CD4-positive, alpha-beta T cell treated with Interleukin-12 subunit alpha and Interleukin-12 subunit beta, for 1 hour (primary cell): ENCODE measurements at regions not wholly inside any gene's neighbourhood (a gene's known extent, or its start where the extent isn't known, plus 50 kb on each side); places are given as distances from the start of the nearest gene placed in this dataset.

Experiments
- DNase-seq: peaks from one replicate; pipeline ENCODE4 v3.0.0-alpha.2; 2020

GRCh38 chr3:124415446-124415960 lies 314.7 kb upstream of the UMPS start:
- no peak for DNase-seq

GRCh38 chr3:124419303-124419702 lies 310.9 kb upstream of the UMPS start:
- DNase-seq, result no peak

GRCh38 chr3:124420392-124420791 lies 309.9 kb upstream of the UMPS start:
- DNase-seq, result no peak

GRCh38 chr3:124422805-124423204 lies 307.4 kb upstream of the UMPS start:
- no peak for DNase-seq

- no peak for DNase-seq
These were observed 305.9 kb upstream of the UMPS start for GRCh38 chr3:124424396-124424795.

GRCh38 chr3:124425972-124426371 lies 304.3 kb upstream of the UMPS start:
- no peak for DNase-seq

- no peak for DNase-seq
These were observed 301.7 kb upstream of the UMPS start for GRCh38 chr3:124428372-124429128.

- DNase-seq, result no peak
These were observed 301.0 kb upstream of the UMPS start for GRCh38 chr3:124429129-124429815.

- no peak for DNase-seq
These were observed 298.8 kb upstream of the UMPS start for GRCh38 chr3:124431331-124431994.

GRCh38 chr3:124434176-124434575 lies 296.1 kb upstream of the UMPS start:
- DNase-seq, result no peak

- no peak for DNase-seq
These were observed 294.8 kb upstream of the UMPS start for GRCh38 chr3:124435467-124435866.

GRCh38 chr3:124438813-124439212 lies 291.4 kb upstream of the UMPS start:
- no peak for DNase-seq

- no peak for DNase-seq
These were observed 290.6 kb upstream of the UMPS start for GRCh38 chr3:124439603-124440002.

GRCh38 chr3:124441766-124442165 lies 288.5 kb upstream of the UMPS start:
- DNase-seq, result no peak

GRCh38 chr3:124442463-124442862 lies 287.8 kb upstream of the UMPS start:
- no peak for DNase-seq

GRCh38 chr3:124443446-124443845 lies 286.8 kb upstream of the UMPS start:
- DNase-seq, result no peak

GRCh38 chr3:124444075-124444474 lies 286.2 kb upstream of the UMPS start:
- no peak for DNase-seq

GRCh38 chr3:124444896-124445295 lies 285.4 kb upstream of the UMPS start:
- no peak for DNase-seq

GRCh38 chr3:124447845-124448244 lies 282.4 kb upstream of the UMPS start:
- DNase-seq, result no peak

GRCh38 chr3:124448954-124449353 lies 281.3 kb upstream of the UMPS start:
- DNase-seq, result no peak

- DNase-seq, result no peak
These were observed 279.9 kb upstream of the UMPS start for GRCh38 chr3:124450366-124450765.

GRCh38 chr3:124451630-124452317 lies 278.5 kb upstream of the UMPS start:
- no peak for DNase-seq

- DNase-seq, result no peak
These were observed 277.1 kb upstream of the UMPS start for GRCh38 chr3:124453189-124453588.
